ENCODE measurements at regions not wholly inside any gene's neighbourhood (a gene's known extent, or its start where the extent isn't known, plus 50 kb on each side); places are given as distances from the start of the nearest gene placed in this dataset.
"Not testable (repeated sequence)": the region's sequence is repeated elsewhere in the genome, so short reads cannot be mapped to it uniquely, and the experiment has no call there.

GRCh38 chr6:85212794-85213193 lies 237.1 kb upstream of the NT5E start:
- intact Hi-C loops (cut with micrococcal nuclease), result not testable (repeated sequence)

GRCh38 chr6:85195243-85195642 lies 254.6 kb upstream of the NT5E start:
- intact Hi-C loops (cut with micrococcal nuclease), result no loop called here

GRCh38 chr6:85193339-85193738 lies 256.5 kb upstream of the NT5E start:
- intact Hi-C loops (cut with micrococcal nuclease), result no loop called here

GRCh38 chr6:85192596-85192995 lies 257.3 kb upstream of the NT5E start:
- intact Hi-C loops (cut with micrococcal nuclease), result no loop called here

GRCh38 chr6:85192186-85192585 lies 257.7 kb upstream of the NT5E start:
- intact Hi-C loops (cut with micrococcal nuclease), result no loop called here

GRCh38 chr6:85191656-85192055 lies 258.2 kb upstream of the NT5E start:
- intact Hi-C loops (cut with micrococcal nuclease), result no loop called here

GRCh38 chr6:85186546-85187175 lies 263.2 kb upstream of the NT5E start:
- intact Hi-C loops (cut with micrococcal nuclease), result no loop called here

GRCh38 chr6:85185977-85186376 lies 263.9 kb upstream of the NT5E start:
- intact Hi-C loops (cut with micrococcal nuclease), result no loop called here

- intact Hi-C loops (cut with micrococcal nuclease), result no loop called here
Observed at GRCh38 chr6:85183841-85184240, 266.0 kb upstream of the NT5E start.

GRCh38 chr6:85172705-85173104 lies 277.2 kb upstream of the NT5E start:
- intact Hi-C loops (cut with micrococcal nuclease), result no loop called here

GRCh38 chr6:85172161-85172560 lies 277.7 kb upstream of the NT5E start:
- intact Hi-C loops (cut with micrococcal nuclease), result no loop called here

- intact Hi-C loops (cut with micrococcal nuclease), result no loop called here
Observed at GRCh38 chr6:85169189-85169588, 280.7 kb upstream of the NT5E start.

- intact Hi-C loops (cut with micrococcal nuclease), result no loop called here
Observed at GRCh38 chr6:85168146-85168545, 281.7 kb upstream of the NT5E start.

GRCh38 chr6:85166114-85166741 lies 283.7 kb upstream of the NT5E start:
- intact Hi-C loops (cut with micrococcal nuclease), result no loop called here

GRCh38 chr6:85163156-85164080 lies 286.5 kb upstream of the NT5E start:
- intact Hi-C loops (cut with micrococcal nuclease), result no loop called here

- intact Hi-C loops (cut with micrococcal nuclease), result no loop called here
Observed at GRCh38 chr6:85157311-85157710, 292.6 kb upstream of the NT5E start.

GRCh38 chr6:85143676-85144075 lies 306.2 kb upstream of the NT5E start:
- intact Hi-C loops (cut with micrococcal nuclease), result no loop called here

- intact Hi-C loops (cut with micrococcal nuclease), result no loop called here
Observed at GRCh38 chr6:85137865-85138264, 312.0 kb upstream of the NT5E start.

- intact Hi-C loops (cut with micrococcal nuclease), result no loop called here
Observed at GRCh38 chr6:85136310-85136709, 313.6 kb upstream of the NT5E start.

- intact Hi-C loops (cut with micrococcal nuclease), result no loop called here
Observed at GRCh38 chr6:85135376-85136094, 314.3 kb upstream of the NT5E start.

- intact Hi-C loops (cut with micrococcal nuclease), result no loop called here
Observed at GRCh38 chr6:85134172-85134571, 315.7 kb upstream of the NT5E start.

- intact Hi-C loops (cut with micrococcal nuclease), result no loop called here
Observed at GRCh38 chr6:85132091-85132490, 317.8 kb upstream of the NT5E start.

Data from T-helper 2 cell treated with Interferon-gamma antibody and Interleukin-4, amounts not matched to agents 100 ng/mL and 5 ng/mL, for 36 hours (primary cell).